Kidney epithelial cell (primary cell): ENCODE measurements at regions not wholly inside any gene's neighbourhood (a gene's known extent, or its start where the extent isn't known, plus 50 kb on each side); places are given as distances from the start of the nearest gene placed in this dataset.

ENCODE experiments used
- DNase-seq: peaks from one replicate; pipeline ENCODE4 v3.0.0-alpha.2; 2010; ENCODE audit warnings: low read depth
- H3K27me3 ChIP-seq: 2 replicates; pipeline ENCODE4 v1.6.0; 2011; ENCODE audit warnings: low read length; ENCODE audit not compliant: control insufficient read depth, insufficient read depth
- H3K36me3 ChIP-seq: 2 replicates; pipeline ENCODE4 v1.5.1; 2011; ENCODE audit warnings: low read length; ENCODE audit not compliant: control insufficient read depth, insufficient read depth
- H3K4me3 ChIP-seq: 2 replicates; pipeline ENCODE4 v1.5.1; 2011; ENCODE audit warnings: low read depth, mild to moderate bottlenecking, control low read depth, low read length
- CTCF ChIP-seq: IDR thresholded peaks from 2 replicates; pipeline ENCODE4 v1.5.1; 2011; ENCODE audit warnings: mild to moderate bottlenecking, moderate library complexity, low read length, control low read depth, inconsistent platforms; ENCODE audit not compliant: insufficient read depth, poor library complexity, severe bottlenecking

- H3K4me3 ChIP-seq = no peak overlapping the region
- no peaks in the 10 kb centered on the region for H3K36me3 ChIP-seq
- no peak for TF ChIP-seq CTCF
- no peaks in the 10 kb centered on the region for H3K27me3 ChIP-seq
- no peak for DNase-seq
These were observed 61.8 kb upstream of the SOD1 start for GRCh38 chr21:31597683-31598082.

GRCh38 chr21:31596055-31596454 lies 63.4 kb upstream of the SOD1 start:
- H3K27me3 ChIP-seq = no peaks in the 10 kb centered on the region
- H3K4me3 ChIP-seq = no peak overlapping the region
- TF ChIP-seq CTCF = no peak
- no peak for DNase-seq
- no peaks in the 10 kb centered on the region for H3K36me3 ChIP-seq

- no peak for TF ChIP-seq CTCF
These were observed 64.8 kb upstream of the SOD1 start for GRCh38 chr21:31594726-31595125.

GRCh38 chr21:31594279-31594678 lies 65.2 kb upstream of the SOD1 start:
- no peak for TF ChIP-seq CTCF
- Histone ChIP-seq H3K4me3 (no peak overlapping the region), H3K36me3 (no peaks in the 10 kb centered on the region), H3K27me3 (no peaks in the 10 kb centered on the region)
- DNase-seq = no peak

More at GRCh38 chr21:31594726-31595125, 64.8 kb upstream of the SOD1 start:
- DNase-seq = no peak
- H3K36me3 ChIP-seq = no peaks in the 10 kb centered on the region
- no peaks in the 10 kb centered on the region for H3K27me3 ChIP-seq
- no peak overlapping the region for H3K4me3 ChIP-seq

GRCh38 chr21:31592963-31593560 lies 66.4 kb upstream of the SOD1 start:
- no peaks in the 10 kb centered on the region for H3K36me3 ChIP-seq
- DNase-seq = no peak
- no peak overlapping the region for H3K4me3 ChIP-seq
- H3K27me3 ChIP-seq = no peaks in the 10 kb centered on the region
- no peak for TF ChIP-seq CTCF

- no peaks in the 10 kb centered on the region for H3K36me3 ChIP-seq
- TF ChIP-seq CTCF = no peak
- H3K27me3 ChIP-seq = no peaks in the 10 kb centered on the region
- H3K4me3 ChIP-seq = no peak overlapping the region
- no peak for DNase-seq
These were observed 67.0 kb upstream of the SOD1 start for GRCh38 chr21:31592516-31592915.
